DOHH2 (cell line): ENCODE measurements at regions not wholly inside any gene's neighbourhood (a gene's known extent, or its start where the extent isn't known, plus 50 kb on each side); places are given as distances from the start of the nearest gene placed in this dataset.

ENCODE experiments used
- H3F3A ChIP-seq: fragments of 200-600 bp; sonication (generic), shearing (Covaris generic); 2 replicates; pipeline ENCODE4 v1.6.0; 2016; ENCODE audit warnings: antibody characterized with exemption, mild to moderate bottlenecking; ENCODE audit not compliant: control insufficient read depth, insufficient read depth
- H3K27ac ChIP-seq: fragments of 200-600 bp; sonication (generic); 2 replicates; pipeline ENCODE4 v1.5.1; 2014; ENCODE audit warnings: low read depth, mild to moderate bottlenecking, low read length, moderate library complexity
- H3K27me3 ChIP-seq: fragments of 200-600 bp; sonication (generic); 2 replicates; pipeline ENCODE4 v1.6.1; 2014; ENCODE audit warnings: mild to moderate bottlenecking, low read length, mixed read lengths; ENCODE audit not compliant: control insufficient read depth
- H3K36me3 ChIP-seq: fragments of 200-600 bp; sonication (generic); 2 replicates; pipeline ENCODE4 v1.6.1; 2014; ENCODE audit warnings: mild to moderate bottlenecking, low read length, moderate library complexity, mixed read lengths; ENCODE audit not compliant: control insufficient read depth
- H3K4me1 ChIP-seq: fragments of 200-600 bp; sonication (generic); 2 replicates; pipeline ENCODE4 v1.6.1; 2014; ENCODE audit warnings: mild to moderate bottlenecking, low read length, mixed read lengths; ENCODE audit not compliant: control insufficient read depth
- H3K4me2 ChIP-seq: fragments of 200-600 bp; sonication (generic); 2 replicates; pipeline ENCODE4 v1.6.0; 2014; ENCODE audit warnings: mild to moderate bottlenecking, low read length, moderate library complexity
- H3K4me3 ChIP-seq: fragments of 200-600 bp; sonication (generic); 2 replicates; pipeline ENCODE4 v1.5.1; 2014; ENCODE audit warnings: mild to moderate bottlenecking, low read length, mixed read lengths
- H3K79me2 ChIP-seq: fragments of 200-600 bp; sonication (generic); 2 replicates; pipeline ENCODE4 v1.6.1; 2014; ENCODE audit warnings: mild to moderate bottlenecking, low read length, mixed read lengths; ENCODE audit not compliant: control insufficient read depth
- H3K9me2 ChIP-seq: fragments of 200-600 bp; sonication (generic); replicated peaks from 2 replicates; pipeline ENCODE4 v1.6.1; 2014; ENCODE audit warnings: mild to moderate bottlenecking, low read length, mixed read lengths; ENCODE audit not compliant: control insufficient read depth
- H3K9me3 ChIP-seq: fragments of 200-600 bp; sonication (generic); 2 replicates; pipeline ENCODE4 v1.6.1; 2014; ENCODE audit warnings: antibody characterized with exemption, low read length, mixed read lengths; ENCODE audit not compliant: control insufficient read depth, insufficient read depth
- H4K20me1 ChIP-seq: fragments of 200-600 bp; sonication (generic); 2 replicates; pipeline ENCODE4 v1.6.0; 2014; ENCODE audit warnings: low read depth, mild to moderate bottlenecking, antibody characterized with exemption, low read length, moderate library complexity; ENCODE audit not compliant: control insufficient read depth, insufficient read depth
- CTCF ChIP-seq: fragments of 200-600 bp; sonication (generic); IDR thresholded peaks from one replicate; pipeline ENCODE4 v1.5.1; 2014; ENCODE audit warnings: antibody characterized with exemption, mild to moderate bottlenecking, low read depth, low read length; ENCODE audit not compliant: poor library complexity, severe bottlenecking
- EZH2phosphoT487 ChIP-seq: fragments of 200-600 bp; sonication (generic); IDR thresholded peaks from 2 replicates; pipeline ENCODE4 v1.6.1; 2017; ENCODE audit warnings: borderline replicate concordance, mild to moderate bottlenecking, antibody characterized with exemption, low read length, moderate library complexity, mixed read lengths

- Histone ChIP-seq H3K4me2 (no peak overlapping the region), H4K20me1 (no peaks in the 10 kb centered on the region), H3F3A (no peaks in the 10 kb centered on the region), H3K4me1 (peaks cover under 1% of the 10 kb centered on the region), H3K27ac (no peak overlapping the region), H3K79me2 (no peaks in the 10 kb centered on the region), H3K27me3 (no peaks in the 10 kb centered on the region), H3K9me3 (no peaks in the 10 kb centered on the region), H3K4me3 (no peak overlapping the region), H3K9me2 (no peaks in the 10 kb centered on the region), H3K36me3 (no peaks in the 10 kb centered on the region)
- TF ChIP-seq CTCF (no peak), EZH2phosphoT487 (no peak)
Observed at GRCh38 chr17:33661975-33662374, 368.9 kb upstream of the ASIC2 start.

- Histone ChIP-seq H3K4me1 (peaks cover 9% of the 10 kb centered on the region), H3F3A (no peaks in the 10 kb centered on the region), H3K79me2 (no peaks in the 10 kb centered on the region), H3K36me3 (no peaks in the 10 kb centered on the region), H3K27ac (no peak overlapping the region), H3K9me3 (no peaks in the 10 kb centered on the region), H4K20me1 (no peaks in the 10 kb centered on the region), H3K27me3 (no peaks in the 10 kb centered on the region), H3K4me2 (no peak overlapping the region), H3K4me3 (no peak overlapping the region), H3K9me2 (no peaks in the 10 kb centered on the region)
- no peak for TF ChIP-seq EZH2phosphoT487
- TF ChIP-seq CTCF, result no peak
Observed at GRCh38 chr17:33664116-33664840, 371.2 kb upstream of the ASIC2 start.

GRCh38 chr17:33667052-33667509 lies 374.0 kb upstream of the ASIC2 start:
- Histone ChIP-seq H3K4me3 (no peak overlapping the region), H3K9me2 (no peaks in the 10 kb centered on the region), H3K4me1 (peaks cover 9% of the 10 kb centered on the region), H3K27ac (no peak overlapping the region), H3K79me2 (no peaks in the 10 kb centered on the region), H3F3A (no peaks in the 10 kb centered on the region), H3K27me3 (no peaks in the 10 kb centered on the region), H3K36me3 (no peaks in the 10 kb centered on the region), H4K20me1 (no peaks in the 10 kb centered on the region), H3K9me3 (no peaks in the 10 kb centered on the region), H3K4me2 (peak overlapping the region; percentile 21; the same call in 1 of the 2 replicates)
- TF ChIP-seq EZH2phosphoT487 (no peak), CTCF (no peak)
